Inflammatory macrophage (primary cell): ENCODE measurements at regions not wholly inside any gene's neighbourhood (a gene's known extent, or its start where the extent isn't known, plus 50 kb on each side); places are given as distances from the start of the nearest gene placed in this dataset.
"Not testable (repeated sequence)": the region's sequence is repeated elsewhere in the genome, so short reads cannot be mapped to it uniquely, and the experiment has no call there.

ENCODE experiments used
- DNase-seq, 2 donors: peaks; one replicate each; pipeline ENCODE4 v3.0.0-alpha.2; 2020 to 2022

DNA sequence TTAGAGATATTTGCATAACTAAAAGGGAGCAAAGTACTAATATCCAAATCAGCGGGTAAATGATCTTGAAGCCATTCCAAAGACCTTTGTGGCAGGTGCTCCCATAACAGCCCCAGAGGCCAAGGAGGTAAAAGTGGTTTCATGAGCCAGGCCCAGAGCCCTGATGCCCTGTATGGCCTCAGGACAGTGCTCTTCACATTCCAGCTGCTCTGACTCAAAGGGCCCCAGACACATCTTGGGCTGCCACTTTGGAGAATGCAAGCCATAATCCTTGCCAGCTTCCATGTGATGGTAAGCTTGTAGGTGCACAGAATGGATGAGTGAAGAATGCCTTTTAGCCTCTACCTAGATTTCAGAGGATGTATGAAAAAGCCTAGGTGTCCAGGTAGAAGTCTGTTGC lies 933.4 kb downstream of the SLC16A7 start:
- no peak for DNase-seq

DNA sequence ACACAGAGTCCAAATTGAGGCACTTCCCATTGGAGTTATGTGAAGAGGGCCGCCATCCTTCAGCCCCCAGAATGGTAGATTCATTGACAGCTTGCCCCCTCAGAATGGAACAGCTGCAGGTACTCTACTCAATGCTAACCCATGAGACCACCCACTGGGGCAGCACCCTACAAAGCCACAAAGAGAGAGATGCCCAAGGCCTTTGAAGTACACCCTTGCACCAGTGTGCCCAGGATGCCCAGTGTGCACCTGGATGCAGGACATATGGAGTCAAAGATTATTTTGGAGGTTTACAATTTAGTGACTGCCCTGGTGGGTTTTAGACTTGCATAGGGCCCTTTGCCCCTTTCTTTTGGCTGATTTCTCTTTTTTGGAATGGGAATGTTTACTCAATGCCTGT lies 933.9 kb downstream of the SLC16A7 start:
- no peak for DNase-seq

DNA sequence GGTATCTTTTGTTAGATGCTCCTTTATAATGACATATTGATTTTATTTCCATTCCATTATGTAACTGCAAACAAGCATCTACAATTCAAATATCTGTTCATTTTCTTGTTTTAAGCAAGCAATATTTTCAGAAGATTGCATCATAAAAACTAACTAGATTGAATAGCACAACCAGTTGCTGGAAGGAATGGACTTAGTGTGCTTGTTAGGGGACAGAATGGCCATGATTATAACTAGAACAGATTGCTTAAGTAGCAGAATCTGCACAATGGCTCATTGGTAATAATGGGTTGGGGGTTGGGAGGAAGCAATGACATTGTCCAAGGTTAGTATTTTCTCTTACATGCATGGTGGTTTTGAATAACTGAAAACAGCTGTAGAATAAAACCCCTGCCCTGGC lies 939.5 kb downstream of the SLC16A7 start:
- DNase-seq = no peak

DNA sequence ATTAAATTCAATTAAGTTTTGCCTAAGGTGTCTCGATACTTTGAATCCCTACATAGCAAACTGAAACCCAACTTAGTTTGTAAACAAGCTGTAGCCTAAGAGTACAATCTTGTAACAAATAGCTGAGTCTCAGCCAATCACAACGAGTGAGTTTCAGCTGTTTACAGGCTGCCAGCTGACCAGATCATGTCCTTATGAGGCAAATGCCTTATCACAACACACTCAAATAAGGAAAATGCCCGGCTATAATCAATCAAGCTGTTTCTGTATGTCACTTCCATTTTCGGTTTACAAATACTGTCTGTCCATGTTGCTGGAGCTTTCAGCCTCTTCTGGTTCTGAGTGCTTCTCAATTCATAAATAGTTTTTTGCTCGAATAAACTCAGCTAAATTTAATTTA lies 943.8 kb downstream of the SLC16A7 start:
- no peak for DNase-seq

DNA sequence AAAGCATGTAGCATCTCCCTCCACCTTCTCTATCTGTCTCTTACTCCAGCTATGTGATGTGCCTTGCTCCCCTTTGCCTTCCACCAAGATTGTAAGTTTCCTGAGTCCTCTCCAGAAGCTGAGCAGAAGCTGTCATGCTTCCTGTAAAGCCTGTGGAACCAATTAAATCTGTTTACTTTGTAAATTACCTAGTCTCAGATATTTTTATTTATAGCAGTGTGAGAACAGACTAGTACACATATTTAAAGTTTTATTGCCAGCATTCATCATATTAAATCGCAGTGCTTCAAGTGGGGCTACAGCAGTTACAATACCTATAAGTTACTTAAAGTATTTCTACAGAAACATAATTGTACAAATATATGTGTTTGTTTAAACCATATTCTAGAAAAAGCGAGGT lies 973.1 kb downstream of the SLC16A7 start:
- no peak for DNase-seq

DNA sequence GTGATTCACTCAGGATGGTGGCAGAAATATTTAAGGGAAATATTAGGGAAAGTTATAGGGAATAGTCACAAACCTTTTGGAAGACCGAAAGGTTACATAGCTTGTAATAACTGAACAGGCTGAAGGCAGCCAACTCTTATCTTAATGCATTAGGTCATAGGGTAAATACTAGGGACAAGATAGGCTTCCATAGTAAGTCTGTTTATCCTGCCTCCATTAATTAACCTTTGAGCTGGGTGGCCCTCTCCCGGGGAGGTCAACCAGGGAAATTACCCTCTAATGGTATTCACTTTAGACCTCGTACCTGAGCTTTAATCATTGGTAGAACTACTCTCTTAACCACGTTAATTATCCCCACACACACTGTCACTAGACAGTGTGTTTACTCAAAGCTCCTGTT lies 981.8 kb downstream of the SLC16A7 start:
- no peak for DNase-seq

DNA sequence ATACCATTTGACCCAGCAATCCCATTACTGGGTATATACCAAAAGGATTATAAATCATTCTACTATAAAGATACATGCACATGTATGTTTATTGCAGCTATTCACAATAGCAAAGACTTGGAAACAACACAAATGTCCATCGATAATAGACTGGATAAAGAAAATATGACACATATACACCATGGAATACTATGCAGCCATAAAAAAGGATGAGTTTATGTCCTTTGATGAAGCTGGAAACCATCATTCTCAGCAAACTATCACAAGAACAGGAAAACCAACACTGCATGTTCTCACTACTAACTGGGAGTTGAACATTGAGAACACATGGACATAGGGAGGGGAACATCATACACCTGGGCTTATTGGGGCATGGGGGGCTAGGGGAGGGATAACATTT lies 991.8 kb downstream of the SLC16A7 start:
- not testable (repeated sequence) for DNase-seq

DNA sequence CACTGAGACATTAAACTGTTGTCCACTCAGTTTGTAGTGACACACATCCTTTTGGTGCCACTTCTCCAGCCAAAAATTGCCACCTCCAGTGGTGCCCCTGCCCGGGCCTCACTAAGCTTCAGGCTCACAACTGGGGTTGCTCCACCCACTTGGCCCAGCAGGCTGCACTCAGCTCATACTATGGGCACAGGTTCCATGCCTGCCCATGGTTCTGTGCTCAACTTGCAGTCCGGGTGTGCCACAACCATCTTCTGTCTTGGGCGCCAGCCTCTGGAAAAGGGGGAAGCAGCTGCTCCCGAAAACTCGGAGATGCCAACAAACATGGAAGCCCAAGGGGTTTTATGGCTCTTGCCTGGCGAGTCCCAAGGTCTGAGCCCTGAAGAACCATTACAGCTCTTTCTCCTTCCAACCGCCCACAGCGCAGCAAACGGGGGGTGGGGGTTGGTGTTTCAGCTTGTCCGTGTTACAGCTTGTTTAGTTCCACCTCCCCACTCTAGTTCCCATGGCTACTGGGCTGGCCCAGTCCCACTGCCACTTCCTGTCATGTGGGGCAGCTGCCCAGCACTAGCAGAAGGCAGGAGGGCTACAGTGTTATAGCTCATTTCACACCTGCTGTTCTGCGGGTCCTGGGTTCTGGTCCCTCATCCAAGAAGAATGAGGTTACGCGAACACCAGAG lies 998.3 kb downstream of the SLC16A7 start:
- no peak for DNase-seq

DNA sequence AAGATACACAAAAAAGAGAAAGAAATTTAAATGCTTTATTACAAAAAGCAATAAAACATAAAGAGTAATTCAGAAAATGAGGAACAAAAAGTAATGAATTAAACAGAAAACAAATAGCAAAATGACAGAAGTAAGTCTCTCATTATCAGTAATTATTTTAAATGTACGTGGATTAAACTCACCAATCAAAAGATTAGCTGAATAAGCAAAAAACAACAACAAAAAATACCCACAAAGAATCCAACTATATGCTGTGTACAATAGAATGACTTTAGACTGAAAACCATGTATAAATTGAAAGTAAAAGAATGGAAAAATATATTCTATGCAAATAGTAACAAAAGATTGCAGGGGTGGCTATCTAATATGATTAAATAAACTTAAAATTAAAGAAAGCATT lies 1006.8 kb downstream of the SLC16A7 start:
- DNase-seq = no peak

DNA sequence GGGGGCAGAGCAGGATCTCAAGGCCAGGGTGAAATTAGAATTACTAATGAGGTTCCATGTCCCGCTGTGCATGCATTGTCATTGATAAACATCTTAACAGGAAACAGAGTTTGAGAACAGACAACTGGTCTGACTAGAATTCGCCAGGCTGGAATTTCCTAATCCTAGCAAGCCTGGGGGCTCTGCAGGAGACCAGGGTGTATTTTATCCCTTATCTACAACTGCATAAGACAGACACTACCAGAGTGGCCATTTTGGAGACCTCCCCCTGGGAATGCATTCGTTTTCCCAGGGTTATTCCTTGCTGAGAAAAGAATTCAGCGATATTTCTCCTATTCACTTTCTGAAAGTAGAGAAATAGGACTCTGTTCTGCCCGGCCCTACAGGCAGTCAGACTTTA lies 1007.6 kb downstream of the SLC16A7 start:
- not testable (repeated sequence) for DNase-seq

DNA sequence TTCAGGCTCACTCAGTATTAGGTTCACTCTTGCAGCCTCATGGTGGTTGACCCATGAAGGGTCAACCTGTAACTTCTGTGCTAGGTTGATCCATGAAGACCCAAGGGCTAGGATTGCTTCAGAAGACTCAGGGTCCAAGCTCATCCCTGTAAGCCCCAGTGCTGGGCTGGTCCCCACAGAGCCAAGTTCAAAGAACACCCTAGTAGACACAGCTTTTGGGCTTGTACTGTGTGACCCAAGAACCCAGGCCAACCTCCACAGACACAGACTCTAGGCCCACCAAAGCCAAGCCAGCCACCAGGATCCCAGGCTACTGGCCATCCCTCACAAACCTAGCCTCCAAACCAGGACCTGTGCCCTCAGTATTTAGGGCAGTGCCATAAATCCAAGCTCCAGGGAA lies 1020.6 kb downstream of the SLC16A7 start:
- DNase-seq = no peak

DNA sequence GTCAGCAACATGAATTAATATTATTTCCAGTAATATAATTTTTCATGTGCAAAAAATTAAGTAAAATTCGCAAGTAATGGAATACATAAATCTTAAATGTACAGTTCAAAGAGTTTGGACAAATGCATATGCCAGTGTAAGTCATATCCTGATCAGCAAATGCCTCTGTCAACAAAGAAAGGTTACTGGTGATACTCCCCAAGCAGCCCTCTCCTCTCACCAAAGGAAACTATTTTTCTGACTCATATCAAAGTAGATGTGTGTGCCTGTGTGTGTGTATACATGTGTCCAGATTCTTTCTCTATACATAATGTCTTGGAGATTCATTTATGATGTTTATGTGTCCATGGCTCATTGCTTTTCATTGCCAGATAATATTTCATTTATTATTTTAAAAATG lies 1035.0 kb downstream of the SLC16A7 start:
- DNase-seq = no peak

DNA sequence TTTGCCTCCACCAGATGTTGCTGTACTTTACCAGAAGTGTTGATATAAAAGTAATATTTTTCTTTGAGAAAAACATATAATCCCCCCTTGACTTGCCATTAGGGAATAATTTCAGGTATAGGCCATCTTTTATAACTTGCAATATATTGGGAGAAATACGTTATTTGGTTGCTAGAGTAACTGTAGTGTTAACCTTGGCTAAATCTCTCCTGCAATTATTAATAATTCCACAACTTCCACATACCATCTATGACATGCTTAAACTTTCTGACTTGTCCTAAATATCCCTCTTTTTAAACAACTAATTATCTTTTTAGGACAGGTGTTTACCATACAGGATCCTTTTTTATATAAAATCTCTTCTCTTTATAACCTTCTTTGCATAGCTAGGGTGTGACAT lies 1048.2 kb downstream of the SLC16A7 start:
- no peak for DNase-seq

DNA sequence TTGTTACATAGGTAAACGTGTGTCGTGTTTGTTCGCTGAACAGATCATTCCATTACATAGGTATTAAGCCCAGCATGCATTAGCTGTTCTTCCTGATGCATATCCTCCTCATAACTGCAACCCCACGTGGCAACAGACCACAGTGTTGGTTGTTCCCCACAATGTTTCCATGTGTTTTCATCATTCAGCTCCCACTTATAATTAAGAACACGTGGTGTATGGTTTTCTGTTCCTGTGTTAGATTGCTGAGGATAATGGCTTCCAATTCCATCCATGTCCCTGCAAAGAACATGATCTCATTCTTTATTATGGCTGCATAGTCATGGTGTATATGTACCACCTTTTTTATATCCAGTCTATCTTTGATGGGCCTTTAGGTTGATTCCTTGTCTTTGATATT lies 1071.1 kb downstream of the SLC16A7 start:
- DNase-seq = no peak

DNA sequence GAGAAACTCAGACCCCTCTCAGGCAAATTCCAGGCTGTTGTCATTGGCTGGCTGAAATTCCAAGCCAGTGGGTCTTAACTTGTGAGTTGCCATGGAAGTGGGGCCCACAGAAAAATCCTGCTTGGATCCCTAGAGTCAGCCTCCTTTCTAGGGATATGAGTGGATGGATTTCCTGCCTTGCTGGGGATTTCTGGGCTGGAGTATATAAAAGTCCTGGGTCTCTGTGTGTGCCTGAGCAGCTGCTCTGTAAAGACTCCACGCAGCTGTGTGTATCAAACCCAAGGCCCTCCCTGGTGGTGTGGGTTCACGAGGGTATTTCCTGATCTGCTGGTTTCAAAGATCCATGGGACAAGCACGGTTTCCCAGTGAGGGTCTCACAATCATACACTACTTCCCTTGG lies 1077.1 kb downstream of the SLC16A7 start:
- no peak for DNase-seq

DNA sequence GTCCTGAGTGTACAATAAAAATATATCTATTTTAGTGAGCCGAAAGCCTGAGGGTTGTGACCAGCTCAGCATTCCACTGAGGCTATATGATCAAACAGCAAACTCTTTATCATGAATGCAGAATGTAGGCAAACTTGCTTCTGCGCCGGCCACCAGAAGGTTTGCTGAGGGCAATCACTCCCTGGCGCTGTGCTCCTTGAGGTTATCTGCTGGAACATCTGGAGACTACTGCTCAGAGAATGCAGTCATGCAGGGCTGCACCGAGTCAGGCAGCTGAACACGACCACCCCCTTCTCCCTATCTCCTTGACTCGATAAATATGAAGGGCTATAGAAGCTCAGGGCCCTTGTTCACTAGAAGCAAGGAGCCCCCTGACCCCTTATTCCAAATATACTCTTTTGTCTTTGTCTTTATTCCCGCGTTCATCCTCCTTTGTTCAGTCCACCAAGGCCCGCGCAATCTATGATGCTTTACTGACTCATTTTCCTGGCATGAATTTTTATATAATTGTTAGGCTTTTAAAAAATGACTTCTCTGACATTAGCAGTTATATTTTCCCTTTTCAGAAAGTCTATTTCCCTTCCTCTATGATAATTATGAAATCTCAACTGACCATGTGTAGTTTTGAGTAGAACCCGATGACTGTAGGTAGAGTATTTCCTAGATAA lies 1089.3 kb downstream of the SLC16A7 start:
- DNase-seq = no peak

DNA sequence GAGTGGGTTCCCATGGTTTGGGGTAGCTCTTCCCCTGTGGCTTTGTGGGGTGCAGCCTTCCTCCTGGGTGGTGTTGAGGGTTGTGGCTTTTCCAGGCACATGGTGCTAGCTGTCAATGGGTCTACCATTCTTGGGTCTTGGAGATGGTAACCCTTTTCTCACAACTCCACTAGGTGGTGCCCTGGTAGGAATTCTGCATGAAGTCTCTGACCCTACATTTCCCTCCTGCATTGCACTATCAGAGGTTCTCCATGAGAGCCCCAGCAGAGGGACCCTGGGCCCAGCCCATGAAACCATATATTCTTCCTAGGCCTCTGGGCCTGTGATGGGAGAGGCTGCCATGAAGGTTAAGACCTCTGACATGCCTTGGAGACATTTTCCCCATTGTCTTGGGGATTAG lies 1093.3 kb downstream of the SLC16A7 start:
- DNase-seq = no peak

DNA sequence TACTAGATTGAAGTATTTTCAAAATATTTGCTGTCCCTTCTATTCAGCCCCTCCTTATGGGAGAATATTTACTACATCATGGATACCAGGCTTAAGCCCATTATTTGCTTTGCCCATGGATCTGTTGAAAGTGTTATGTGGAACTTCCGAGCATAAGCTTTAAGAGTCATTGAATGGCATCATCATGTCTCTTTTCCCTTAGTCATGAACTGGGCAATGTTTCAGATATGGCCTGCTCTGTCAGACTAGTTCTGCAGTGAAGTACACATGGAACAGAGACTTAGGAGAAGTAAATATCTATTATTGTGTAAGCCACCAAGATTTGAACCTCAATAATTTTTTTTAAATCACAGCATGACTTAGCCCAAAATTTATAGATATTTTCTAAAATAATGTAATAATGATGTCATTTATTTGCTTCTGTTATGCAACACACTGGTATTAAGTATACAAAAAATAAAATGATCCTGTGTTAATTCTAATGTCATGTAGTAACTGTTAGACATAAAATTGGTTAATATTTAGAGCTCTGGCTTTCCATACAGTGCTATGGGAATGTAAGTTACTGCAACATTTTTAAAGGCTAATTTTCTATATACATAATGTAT lies 1097.3 kb downstream of the SLC16A7 start:
- DNase-seq = no peak

DNA sequence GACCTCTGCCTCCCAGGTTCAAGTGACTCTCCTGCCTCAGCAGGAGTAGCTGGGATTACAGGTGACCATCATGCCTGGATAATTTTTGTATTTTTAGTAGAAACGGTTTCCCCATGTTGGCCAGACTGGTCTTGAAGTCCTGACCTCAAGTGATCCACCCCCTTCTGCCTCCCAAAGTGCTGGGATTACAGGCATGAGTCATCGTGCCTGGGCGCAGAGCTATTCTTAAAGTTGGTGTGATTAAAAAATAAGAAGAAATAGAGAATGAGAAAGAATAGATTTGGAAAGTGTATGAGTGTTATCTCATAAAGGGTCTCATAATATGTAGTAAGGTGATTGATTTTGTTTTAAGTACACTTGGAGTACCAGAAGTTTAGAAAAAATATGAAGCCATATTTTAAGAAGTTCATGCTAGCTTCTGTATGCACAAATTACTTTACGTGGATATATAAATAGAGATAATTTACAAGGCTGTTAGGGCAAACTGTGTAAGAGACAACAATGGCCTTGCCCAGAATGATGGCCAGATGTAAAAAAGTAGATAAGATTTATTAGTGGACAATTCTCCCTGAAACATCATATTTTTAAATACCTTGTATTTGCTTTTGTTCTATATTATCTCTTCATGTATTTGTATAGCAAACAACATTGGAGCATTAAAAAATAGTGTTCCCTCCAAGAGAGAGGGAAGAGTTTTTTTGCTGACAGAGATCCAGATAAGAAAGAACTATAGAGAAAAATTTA lies 1108.5 kb downstream of the SLC16A7 start:
- DNase-seq = no peak

DNA sequence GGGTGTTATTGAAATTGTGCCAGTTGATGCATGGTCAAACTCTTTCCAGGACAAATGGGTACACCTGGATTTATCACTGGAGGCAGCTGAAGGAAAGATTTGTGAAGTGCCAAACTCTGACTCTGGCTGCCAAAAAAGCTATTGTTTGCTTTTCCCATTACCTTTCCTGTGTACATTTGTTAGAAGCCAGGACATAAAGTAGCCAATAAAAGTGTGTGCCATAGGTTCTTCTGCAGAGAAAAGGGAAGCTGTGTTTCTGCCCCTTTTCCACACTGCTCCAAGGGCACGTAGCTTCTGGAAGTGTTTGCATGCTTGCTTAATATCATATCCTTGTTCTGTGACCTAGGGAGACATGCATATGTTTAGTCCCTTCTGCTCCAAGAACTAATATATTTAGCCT lies 1114.4 kb downstream of the SLC16A7 start:
- no peak for DNase-seq

DNA sequence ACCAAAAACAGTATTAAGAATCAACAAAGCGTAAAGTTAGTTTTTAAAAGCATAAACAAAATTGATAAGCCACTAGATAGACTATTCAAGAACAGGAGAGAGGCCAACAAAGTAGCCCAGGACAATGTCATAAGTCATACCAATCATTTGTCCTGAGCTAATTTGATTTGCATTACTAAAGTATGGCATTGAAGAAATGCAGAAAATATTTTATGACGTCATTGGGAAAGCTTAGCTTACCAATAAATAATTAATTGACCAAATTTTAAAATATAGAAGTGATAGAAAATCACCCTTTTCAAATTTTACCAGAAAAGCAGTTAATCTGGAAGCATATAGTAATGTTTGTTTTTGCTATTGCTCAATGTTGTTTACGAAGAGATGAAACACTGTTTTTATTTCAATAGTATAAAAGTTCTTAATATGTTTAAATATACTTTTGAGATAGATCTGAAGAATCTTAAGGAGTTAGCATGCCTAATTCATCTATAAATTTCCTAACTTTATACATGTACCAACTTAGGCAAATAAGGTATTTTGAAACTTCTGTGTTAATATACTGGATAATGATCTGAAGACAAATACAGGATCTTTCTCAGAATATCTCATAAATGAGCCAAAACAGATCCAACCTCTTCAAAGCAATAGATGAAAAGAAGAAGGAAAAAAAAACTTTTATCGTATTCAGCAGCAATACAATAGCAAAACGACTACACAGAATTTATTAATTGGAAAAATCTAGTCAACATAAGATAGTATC lies 1118.5 kb downstream of the SLC16A7 start:
- DNase-seq = no peak

DNA sequence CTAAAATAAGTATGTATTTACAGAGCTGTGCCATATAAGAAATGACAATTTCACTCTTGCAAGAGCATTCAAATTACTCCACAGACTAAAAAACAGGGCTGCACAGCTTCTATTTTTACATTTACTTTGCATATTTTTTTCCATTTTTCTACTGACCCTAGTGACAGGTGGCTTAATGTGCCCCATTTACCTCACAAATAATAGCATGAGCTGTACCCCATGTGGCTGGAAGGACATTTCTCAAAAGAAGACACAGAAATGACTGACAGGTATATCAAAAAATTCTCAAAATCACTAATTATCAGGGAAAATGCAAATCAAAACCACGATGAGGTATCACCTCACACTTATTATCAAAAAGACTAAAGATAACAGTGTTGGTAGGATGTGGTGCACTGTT lies 1128.6 kb downstream of the SLC16A7 start:
- no peak for DNase-seq

DNA sequence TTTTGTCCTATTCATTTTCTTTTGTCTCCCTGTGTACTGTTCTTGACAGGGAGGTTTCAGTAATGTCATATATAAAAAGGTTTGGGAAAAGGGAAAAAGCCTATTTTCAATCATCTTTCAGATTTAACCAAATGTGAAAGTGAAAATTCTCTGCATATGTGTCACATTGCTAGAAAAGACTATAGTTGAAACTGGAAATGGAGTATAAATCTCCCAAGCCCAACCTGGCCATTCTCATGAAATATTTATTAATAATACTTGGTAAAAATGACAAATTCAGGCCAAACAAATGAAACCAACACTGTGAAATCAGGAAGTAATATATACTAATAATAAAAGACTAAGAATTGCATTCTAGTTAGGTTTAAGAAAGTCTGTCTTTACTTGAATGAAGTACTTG lies 1129.2 kb downstream of the SLC16A7 start:
- DNase-seq = no peak
